ENCODE measurements at regions not wholly inside any gene's neighbourhood (a gene's known extent, or its start where the extent isn't known, plus 50 kb on each side); places are given as distances from the start of the nearest gene placed in this dataset.

- TF ChIP-seq EZH2 (optimal IDR thresholded peaks at IDR 0.05; ENCODE audit: low read depth, low read length), result no peak
- TF ChIP-seq, protein P1, sequence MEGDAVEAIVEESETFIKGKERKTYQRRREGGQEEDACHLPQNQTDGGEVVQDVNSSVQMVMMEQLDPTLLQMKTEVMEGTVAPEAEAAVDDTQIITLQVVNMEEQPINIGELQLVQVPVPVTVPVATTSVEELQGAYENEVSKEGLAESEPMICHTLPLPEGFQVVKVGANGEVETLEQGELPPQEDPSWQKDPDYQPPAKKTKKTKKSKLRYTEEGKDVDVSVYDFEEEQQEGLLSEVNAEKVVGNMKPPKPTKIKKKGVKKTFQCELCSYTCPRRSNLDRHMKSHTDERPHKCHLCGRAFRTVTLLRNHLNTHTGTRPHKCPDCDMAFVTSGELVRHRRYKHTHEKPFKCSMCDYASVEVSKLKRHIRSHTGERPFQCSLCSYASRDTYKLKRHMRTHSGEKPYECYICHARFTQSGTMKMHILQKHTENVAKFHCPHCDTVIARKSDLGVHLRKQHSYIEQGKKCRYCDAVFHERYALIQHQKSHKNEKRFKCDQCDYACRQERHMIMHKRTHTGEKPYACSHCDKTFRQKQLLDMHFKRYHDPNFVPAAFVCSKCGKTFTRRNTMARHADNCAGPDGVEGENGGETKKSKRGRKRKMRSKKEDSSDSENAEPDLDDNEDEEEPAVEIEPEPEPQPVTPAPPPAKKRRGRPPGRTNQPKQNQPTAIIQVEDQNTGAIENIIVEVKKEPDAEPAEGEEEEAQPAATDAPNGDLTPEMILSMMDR (IDR thresholded peaks at IDR 0.05; ENCODE audit: low read length), result no peak
- no peak for TF ChIP-seq EZH2phosphoT487 (IDR thresholded peaks at IDR 0.05; ENCODE audit: low read length)
Measured at GRCh38 chr22:49237703-49238102, 590.0 kb downstream of the BRD1 start.

Measured in MM.1S (cell line).